Prostate gland (tissue), 2 donors: ENCODE measurements at regions not wholly inside any gene's neighbourhood (a gene's known extent, or its start where the extent isn't known, plus 50 kb on each side); places are given as distances from the start of the nearest gene placed in this dataset.

Experiments
- POLR2A ChIP-seq: fragments of 450-650 bp; IDR thresholded peaks from one replicate; pipeline ENCODE4 v1.6.1; 2016; ENCODE audit warnings: antibody characterized with exemption, mild to moderate bottlenecking
- TF ChIP-seq, protein P1 (sequence below), 4 experiments: fragments of 200-600 bp in 2 of 4; fragments of 450-650 bp in 2 of 4; sonication (generic) in 2 of 4; IDR thresholded peaks; 1 replicate in 3 of 4; 2 replicates in 1 of 4; pipeline ENCODE4 v1.5.1; 2016 to 2019; ENCODE audit warnings: antibody characterized with exemption in 4 of 4, mild to moderate bottlenecking in 2 of 4, moderate library complexity in 2 of 4

- TF ChIP-seq, protein P1, sequence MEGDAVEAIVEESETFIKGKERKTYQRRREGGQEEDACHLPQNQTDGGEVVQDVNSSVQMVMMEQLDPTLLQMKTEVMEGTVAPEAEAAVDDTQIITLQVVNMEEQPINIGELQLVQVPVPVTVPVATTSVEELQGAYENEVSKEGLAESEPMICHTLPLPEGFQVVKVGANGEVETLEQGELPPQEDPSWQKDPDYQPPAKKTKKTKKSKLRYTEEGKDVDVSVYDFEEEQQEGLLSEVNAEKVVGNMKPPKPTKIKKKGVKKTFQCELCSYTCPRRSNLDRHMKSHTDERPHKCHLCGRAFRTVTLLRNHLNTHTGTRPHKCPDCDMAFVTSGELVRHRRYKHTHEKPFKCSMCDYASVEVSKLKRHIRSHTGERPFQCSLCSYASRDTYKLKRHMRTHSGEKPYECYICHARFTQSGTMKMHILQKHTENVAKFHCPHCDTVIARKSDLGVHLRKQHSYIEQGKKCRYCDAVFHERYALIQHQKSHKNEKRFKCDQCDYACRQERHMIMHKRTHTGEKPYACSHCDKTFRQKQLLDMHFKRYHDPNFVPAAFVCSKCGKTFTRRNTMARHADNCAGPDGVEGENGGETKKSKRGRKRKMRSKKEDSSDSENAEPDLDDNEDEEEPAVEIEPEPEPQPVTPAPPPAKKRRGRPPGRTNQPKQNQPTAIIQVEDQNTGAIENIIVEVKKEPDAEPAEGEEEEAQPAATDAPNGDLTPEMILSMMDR (IDR thresholded peaks at IDR 0.05), result no peak
- no peak for TF ChIP-seq POLR2A
Measured at GRCh38 chr1:90210633-90211491, 216.0 kb downstream of the ZNF326 start.
